HUDEP-2 (cell line): ENCODE measurements at regions not wholly inside any gene's neighbourhood (a gene's known extent, or its start where the extent isn't known, plus 50 kb on each side); places are given as distances from the start of the nearest gene placed in this dataset.
"Not testable (repeated sequence)": the region's sequence is repeated elsewhere in the genome, so short reads cannot be mapped to it uniquely, and the experiment has no call there.

ENCODE experiments used
- DNase-seq, 76 experiments: peaks; one replicate each; lab custom pipeline; 2025; ENCODE audit not compliant: unreplicated experiment in 76 of 76; lab: John Stamatoyannopoulos, UW

GRCh38 chr6:168799067-168799466 lies 358.1 kb downstream of the SMOC2 start:
- DNase-seq: no peak

- no peak for DNase-seq
Measured at GRCh38 chr6:168796106-168796505, 355.1 kb downstream of the SMOC2 start.

- DNase-seq: not testable (repeated sequence)
Measured at GRCh38 chr6:168795611-168796010, 354.6 kb downstream of the SMOC2 start.

- DNase-seq: no peak
Measured at GRCh38 chr6:168794491-168794890, 353.5 kb downstream of the SMOC2 start.

- no peak for DNase-seq
Measured at GRCh38 chr6:168793649-168794048, 352.7 kb downstream of the SMOC2 start.

- no peak for DNase-seq
Measured at GRCh38 chr6:168791917-168792316, 350.9 kb downstream of the SMOC2 start.

GRCh38 chr6:168789699-168790098 lies 348.7 kb downstream of the SMOC2 start:
- no peak for DNase-seq

- DNase-seq: no peak
Measured at GRCh38 chr6:168785720-168786511, 344.9 kb downstream of the SMOC2 start.

- DNase-seq: no peak
Measured at GRCh38 chr6:168784426-168784825, 343.4 kb downstream of the SMOC2 start.

- DNase-seq: no peak
Measured at GRCh38 chr6:168783720-168784119, 342.7 kb downstream of the SMOC2 start.

GRCh38 chr6:168782187-168782751 lies 341.3 kb downstream of the SMOC2 start:
- no peak for DNase-seq

- no peak for DNase-seq
Measured at GRCh38 chr6:168778201-168778600, 337.2 kb downstream of the SMOC2 start.

GRCh38 chr6:168774381-168774780 lies 333.4 kb downstream of the SMOC2 start:
- DNase-seq: no peak

GRCh38 chr6:168773788-168774187 lies 332.8 kb downstream of the SMOC2 start:
- DNase-seq: no peak

GRCh38 chr6:168765752-168766151 lies 324.8 kb downstream of the SMOC2 start:
- no peak for DNase-seq

- no peak for DNase-seq
Measured at GRCh38 chr6:168756009-168756634, 315.1 kb downstream of the SMOC2 start.

- no peak for DNase-seq
Measured at GRCh38 chr6:168746643-168747042, 305.7 kb downstream of the SMOC2 start.

GRCh38 chr6:168746013-168746412 lies 305.0 kb downstream of the SMOC2 start:
- DNase-seq: no peak

GRCh38 chr6:168744861-168745260 lies 303.9 kb downstream of the SMOC2 start:
- no peak for DNase-seq

GRCh38 chr6:168741942-168742782 lies 301.2 kb downstream of the SMOC2 start:
- DNase-seq: no peak

- no peak for DNase-seq
Measured at GRCh38 chr6:168741305-168741704, 300.3 kb downstream of the SMOC2 start.
